B cell (primary cell): ENCODE measurements at regions not wholly inside any gene's neighbourhood (a gene's known extent, or its start where the extent isn't known, plus 50 kb on each side); places are given as distances from the start of the nearest gene placed in this dataset.

Experiments
- ATAC-seq: fragments of 200-7000 bp; cut with Tn5 transposase; one replicate; pipeline ENCODE4 v1.10.0; 2021; ENCODE audit warnings: low read depth, mild to moderate bottlenecking, moderate number of reproducible peaks, moderate library complexity
- CTCF ChIA-PET: fragments of 350-600 bp; sonication (Branson Sonifier 250); formaldehyde crosslinking; loops from one replicate; lab custom pipeline; 2021; ENCODE audit warnings: antibody characterized with exemption, inconsistent platforms; lab: Charles Lee
- POLR2A ChIA-PET: fragments of 350-600 bp; sonication (Branson Sonifier 250); formaldehyde crosslinking; loops from one replicate; lab custom pipeline; 2021; ENCODE audit warnings: antibody characterized with exemption; lab: Charles Lee
- DNase-seq: peaks from one replicate; pipeline ENCODE4 v3.0.0; 2013
- H2AFZ ChIP-seq: 2 replicates; pipeline ENCODE4 v1.6.1; 2012; ENCODE audit warnings: mild to moderate bottlenecking, low read depth, low read length; ENCODE audit not compliant: insufficient read depth, poor library complexity, severe bottlenecking
- H3K27ac ChIP-seq, 2 donors: 1 replicate in 1 of 2; 2 replicates in 1 of 2; pipeline ENCODE4 v1.5.1; 2012 to 2013; ENCODE audit warnings: low read length in 2 of 2, mild to moderate bottlenecking in 2 of 2, moderate library complexity in 1 of 2
- H3K27me3 ChIP-seq, 4 experiments: fragments of 200-600 bp in 1 of 4; sonication (generic) in 1 of 4; replicated peaks in 1 of 4; 1 replicate in 2 of 4; 2 replicates in 2 of 4; pipeline versions ENCODE4 v1.6.1 to v1.7.0; 2013 to 2016; ENCODE audit warnings: low read length in 3 of 4, mild to moderate bottlenecking in 2 of 4, mixed read lengths in 1 of 4, moderate library complexity in 1 of 4; ENCODE audit not compliant: insufficient read depth in 4 of 4, control insufficient read depth in 3 of 4; ENCODE audit errors: control extremely low read depth in 1 of 4
- H3K36me3 ChIP-seq, 2 experiments: replicated peaks in 1 of 2; 1 replicate in 1 of 2; 2 replicates in 1 of 2; pipeline versions ENCODE4 v1.6.1 to v1.7.1; 2013; ENCODE audit warnings: low read length in 1 of 2; ENCODE audit not compliant: insufficient read depth in 2 of 2, control insufficient read depth in 1 of 2; ENCODE audit errors: control extremely low read depth in 1 of 2, extremely low read depth in 1 of 2
- H3K4me1 ChIP-seq, 2 donors: fragments of 200-600 bp in 1 of 2; sonication (generic) in 1 of 2; 1 replicate in 1 of 2; 2 replicates in 1 of 2; pipeline versions ENCODE4 v1.5.1 to v1.6.1; 2013 to 2017; ENCODE audit warnings: low read length in 2 of 2; ENCODE audit not compliant: control insufficient read depth in 2 of 2, insufficient read depth in 2 of 2
- H3K4me2 ChIP-seq: replicated peaks from 2 replicates; pipeline ENCODE3; 2012; ENCODE audit warnings: mild to moderate bottlenecking, low read depth, low read length; ENCODE audit not compliant: poor library complexity, severe bottlenecking
- H3K4me3 ChIP-seq, 5 experiments: fragments of 200-600 bp in 1 of 5; sonication (generic) in 1 of 5; 1 replicate in 3 of 5; 2 replicates in 2 of 5; pipeline versions ENCODE4 v1.5.1 to v1.7.0; 2011 to 2016; ENCODE audit warnings: low read length in 4 of 5, mild to moderate bottlenecking in 4 of 5, low read depth in 2 of 5, control low read depth in 1 of 5, moderate library complexity in 1 of 5; ENCODE audit not compliant: insufficient read depth in 1 of 5; ENCODE audit errors: control extremely low read depth in 1 of 5, extremely low read depth in 1 of 5
- H3K79me2 ChIP-seq: fragments of 200-600 bp; sonication (generic); one replicate; pipeline ENCODE4 v1.6.0; 2016; ENCODE audit warnings: low read length; ENCODE audit not compliant: control insufficient read depth, insufficient read depth
- H3K9ac ChIP-seq: fragments of 200-600 bp; sonication (generic); 2 replicates; pipeline ENCODE4 v1.6.1; 2017; ENCODE audit warnings: mild to moderate bottlenecking, low read length, moderate library complexity
- H3K9me3 ChIP-seq, 3 donors: one replicate each; pipeline versions ENCODE4 v1.6.1 to v1.7.1; 2013; ENCODE audit warnings: low read length in 2 of 3; ENCODE audit not compliant: control insufficient read depth in 2 of 3, insufficient read depth in 1 of 3; ENCODE audit errors: control extremely low read depth in 1 of 3
- H4K20me1 ChIP-seq: 2 replicates; pipeline ENCODE4 v1.6.0; 2012; ENCODE audit warnings: mild to moderate bottlenecking, low read length; ENCODE audit not compliant: insufficient read depth, control insufficient read depth, poor library complexity, severe bottlenecking
- H3K27ac Mint-ChIP-seq: one replicate; pipeline ENCODE4 v1.8.0; 2021; ENCODE audit warnings: mixed read lengths
- H3K27me3 Mint-ChIP-seq: one replicate; pipeline ENCODE4 v1.8.0; 2021; ENCODE audit warnings: mixed read lengths
- H3K4me1 Mint-ChIP-seq: one replicate; pipeline ENCODE4 v1.8.0; 2021; ENCODE audit warnings: mixed read lengths
- H3K4me3 Mint-ChIP-seq: one replicate; pipeline ENCODE4 v1.8.0; 2021; ENCODE audit warnings: mixed read lengths
- H3K9me3 Mint-ChIP-seq: one replicate; pipeline ENCODE4 v1.8.0; 2022; ENCODE audit warnings: mixed read lengths; ENCODE audit not compliant: insufficient read depth
- CTCF ChIP-seq: fragments of 200-600 bp; IDR thresholded peaks from one replicate; pipeline ENCODE4 v1.8.0; 2022; ENCODE audit warnings: antibody characterized with exemption, mild to moderate bottlenecking
- EZH2 ChIP-seq: IDR thresholded peaks from 2 replicates; pipeline ENCODE4 v1.6.1; 2012; ENCODE audit warnings: borderline replicate concordance, low read depth, mild to moderate bottlenecking, moderate library complexity, low read length; ENCODE audit not compliant: insufficient read depth, poor library complexity, severe bottlenecking
- WGBS: methylation state at CpG from one replicate; pipeline ENCODE4 v1.1.5; 2013; ENCODE audit warnings: missing lambda C conversion rate; ENCODE audit not compliant: insufficient coverage; 5-methylcytosine and 5-hydroxymethylcytosine counted together
- intact Hi-C: fragments of 100-400 bp; cut with micrococcal nuclease; formaldehyde crosslinking; loops from one replicate; pipeline ENCODE4 v1.10.0; 2022

DNA sequence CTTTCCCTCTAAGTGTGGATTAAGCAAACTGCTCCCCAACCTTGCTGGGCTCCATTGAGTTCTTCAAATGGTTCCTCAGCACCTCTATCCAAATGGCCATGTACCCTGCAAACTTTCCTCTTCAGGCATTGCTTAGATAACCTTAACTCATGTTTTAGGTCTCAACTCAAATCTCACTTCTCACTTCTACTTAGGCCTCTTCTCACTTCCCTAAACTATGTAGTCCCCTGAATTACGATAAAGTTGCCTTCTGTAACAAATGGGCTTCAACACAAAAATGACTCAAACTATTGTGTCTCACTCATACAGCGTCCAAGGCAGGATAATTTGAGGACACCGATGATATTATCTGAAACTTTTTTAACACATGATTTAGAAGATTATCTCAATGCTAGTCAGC is 62.4 kb upstream of the STAC start:
- Mint-ChIP-seq H3K27me3 (no peaks in the 10 kb centered on the region), H3K27ac (no peak overlapping the region), H3K9me3 (peaks cover 2% of the 10 kb centered on the region), H3K4me1 (no peaks in the 10 kb centered on the region), H3K4me3 (no peak overlapping the region)
- no peak overlapping the region for H3K4me2 ChIP-seq
- no peaks in the 10 kb centered on the region for H3K27me3 ChIP-seq
- CTCF ChIA-PET: no interaction called here
- no peak overlapping the region for H3K4me3 ChIP-seq
- no peak overlapping the region for H2AFZ ChIP-seq
- DNase-seq: no peak
- no peaks in the 10 kb centered on the region for H4K20me1 ChIP-seq
- H3K9ac ChIP-seq: no peak overlapping the region
- intact Hi-C loops: no loop called here
- peaks cover 0 to 4% (median 0%) of the 10 kb centered on the region in 3 donors for H3K9me3 ChIP-seq
- H3K4me1 ChIP-seq: no peaks in the 10 kb centered on the region
- no peak overlapping the region for H3K27ac ChIP-seq
- ATAC-seq: no peak
- WGBS: 60% methylated on average over 1 of the region's 3 CpGs
- TF ChIP-seq CTCF: no peak
- no peak for TF ChIP-seq EZH2
- POLR2A ChIA-PET: no interaction called here
- H3K36me3 ChIP-seq: no peaks in the 10 kb centered on the region
- H3K79me2 ChIP-seq: no peaks in the 10 kb centered on the region

GRCh38 chr3:36318621-36319200 is 61.6 kb upstream of the STAC start:
- POLR2A ChIA-PET: no interaction called here

More at GRCh38 chr3:36318621-36319200, 61.6 kb upstream of the STAC start:
- Histone ChIP-seq H3K4me3 (no peak overlapping the region), H3K4me1 (no peaks in the 10 kb centered on the region), H4K20me1 (no peaks in the 10 kb centered on the region), H3K27me3 (no peaks in the 10 kb centered on the region), H3K79me2 (no peaks in the 10 kb centered on the region), H3K9me3 (peaks cover 0 to 4% (median 0%) of the 10 kb centered on the region in 3 donors), H2AFZ (no peak overlapping the region), H3K4me2 (no peak overlapping the region), H3K36me3 (no peaks in the 10 kb centered on the region), H3K9ac (no peak overlapping the region), H3K27ac (no peak overlapping the region)
- Mint-ChIP-seq H3K27ac (no peak overlapping the region), H3K27me3 (no peaks in the 10 kb centered on the region), H3K4me3 (no peak overlapping the region), H3K9me3 (peaks cover 2% of the 10 kb centered on the region), H3K4me1 (no peaks in the 10 kb centered on the region)
- TF ChIP-seq CTCF (no peak), EZH2 (no peak)
- no peak for DNase-seq
- ATAC-seq: no peak
- CTCF ChIA-PET: no interaction called here
- intact Hi-C loops: no loop called here
- WGBS: no CpG with 5 or more reads among the region's 3 CpGs
